SK-N-SH (cell line): ENCODE measurements at regions not wholly inside any gene's neighbourhood (a gene's known extent, or its start where the extent isn't known, plus 50 kb on each side); places are given as distances from the start of the nearest gene placed in this dataset.

Experiments used
- CTCF ChIA-PET: fragments of 300-600, 350-600 bp; formaldehyde crosslinking; extraction: SDS; loops from one replicate; lab custom pipeline; 2021; lab: Yijun Ruan, JAX
- POLR2A ChIA-PET: fragments of 350-600 bp; sonication (Branson Sonifier 250); formaldehyde crosslinking; extraction: SDS; loops from one replicate; lab custom pipeline; 2020; ENCODE audit warnings: antibody characterized with exemption, inconsistent platforms; lab: Yijun Ruan, JAX
- DNase-seq: peaks from one replicate; pipeline ENCODE4 v3.0.0; 2012
- H2AFZ ChIP-seq: fragments of 200-600 bp; sonication (generic); 2 replicates; pipeline ENCODE4 v1.8.1; 2016; ENCODE audit warnings: antibody characterized with exemption, mild to moderate bottlenecking, low read depth
- H3F3A ChIP-seq: fragments of 200-600 bp; sonication (generic); replicated peaks from 2 replicates; pipeline ENCODE3; 2016; ENCODE audit warnings: antibody characterized with exemption, mild to moderate bottlenecking; ENCODE audit not compliant: insufficient read depth
- H3K27ac ChIP-seq, 2 experiments: fragments of 200-500 bp in 1 of 2; fragments of 200-600 bp in 1 of 2; sonication (Bioruptor generic) in 1 of 2; sonication (generic), shearing (Covaris generic) in 1 of 2; 2 replicates each; pipeline versions ENCODE4 v1.5.1 to v1.6.1; 2014 to 2016; ENCODE audit warnings: low read depth in 2 of 2, inconsistent platforms in 1 of 2, low read length in 1 of 2, mild to moderate bottlenecking in 1 of 2, mixed read lengths in 1 of 2
- H3K27me3 ChIP-seq: fragments of 200-600 bp; sonication (generic), shearing (Covaris generic); 2 replicates; pipeline ENCODE4 v1.6.1; 2016; ENCODE audit warnings: mixed run types; ENCODE audit not compliant: insufficient read depth
- H3K36me3 ChIP-seq, 2 experiments: fragments of 200-500 bp in 1 of 2; fragments of 200-600 bp in 1 of 2; sonication (Bioruptor generic) in 1 of 2; sonication (generic) in 1 of 2; replicated peaks in 1 of 2; 2 replicates each; pipeline versions ENCODE3 to v1.5.1; 2014 to 2016; ENCODE audit warnings: low read length in 1 of 2, mild to moderate bottlenecking in 1 of 2; ENCODE audit not compliant: insufficient read depth in 2 of 2, control insufficient read depth in 1 of 2
- H3K4me1 ChIP-seq, 2 experiments: fragments of 200-500 bp in 1 of 2; fragments of 200-600 bp in 1 of 2; sonication (Bioruptor generic) in 1 of 2; sonication (generic), shearing (Covaris generic) in 1 of 2; 2 replicates each; pipeline versions ENCODE4 v1.5.1 to v1.6.1; 2014 to 2016; ENCODE audit warnings: low read depth in 1 of 2, low read length in 1 of 2, mixed run types in 1 of 2; ENCODE audit not compliant: insufficient read depth in 2 of 2, control insufficient read depth in 1 of 2
- H3K4me2 ChIP-seq: fragments of 200-600 bp; sonication (generic), shearing (Covaris generic); 2 replicates; pipeline ENCODE4 v1.6.1; 2017; ENCODE audit warnings: mixed run types
- H3K4me3 ChIP-seq, 2 experiments: fragments of 200-500 bp in 1 of 2; fragments of 200-600 bp in 1 of 2; sonication (Bioruptor generic) in 1 of 2; sonication (generic), shearing (Covaris generic) in 1 of 2; 2 replicates each; pipeline versions ENCODE4 v1.5.1 to v1.8.1; 2014 to 2016; ENCODE audit warnings: low read depth in 2 of 2, inconsistent platforms in 1 of 2, low read length in 1 of 2, mild to moderate bottlenecking in 1 of 2, mixed read lengths in 1 of 2, moderate library complexity in 1 of 2
- H3K79me2 ChIP-seq: fragments of 200-600 bp; sonication (generic); 2 replicates; pipeline ENCODE4 v1.8.1; 2017; ENCODE audit warnings: mild to moderate bottlenecking; ENCODE audit not compliant: insufficient read depth
- H3K9ac ChIP-seq: fragments of 200-600 bp; sonication (generic); 2 replicates; pipeline ENCODE4 v1.6.1; 2017; ENCODE audit warnings: mixed run types
- H3K9me2 ChIP-seq: fragments of 200-600 bp; sonication (generic); 2 replicates; pipeline ENCODE4 v1.6.1; 2017; ENCODE audit warnings: mixed run types
- H3K9me3 ChIP-seq: fragments of 200-600 bp; sonication (generic); 2 replicates; pipeline ENCODE4 v1.6.1; 2017; ENCODE audit warnings: mixed run types, mild to moderate bottlenecking, moderate library complexity
- H4K20me1 ChIP-seq: fragments of 200-600 bp; sonication (generic); 2 replicates; pipeline ENCODE4 v1.6.1; 2017; ENCODE audit warnings: mild to moderate bottlenecking, mixed run types; ENCODE audit not compliant: insufficient read depth
- ELF1 ChIP-seq: IDR thresholded peaks from 2 replicates; pipeline ENCODE4 v1.4.0; 2012
- EP300 ChIP-seq, 2 experiments: IDR thresholded peaks; 2 replicates each; pipeline versions ENCODE4 v1.4.0 to v1.6.1; 2012; ENCODE audit warnings: borderline replicate concordance in 1 of 2, low read depth in 1 of 2, low read length in 1 of 2
- FOSL2 ChIP-seq: IDR thresholded peaks from 2 replicates; pipeline ENCODE4 v1.4.0; 2012; ENCODE audit warnings: low read depth, mild to moderate bottlenecking, moderate library complexity, borderline replicate concordance
- FOXM1 ChIP-seq: IDR thresholded peaks from 2 replicates; pipeline ENCODE4 v1.4.0; 2012; ENCODE audit warnings: low read depth, mild to moderate bottlenecking
- GABPA ChIP-seq: IDR thresholded peaks from 2 replicates; pipeline ENCODE4 v1.4.0; 2012; ENCODE audit warnings: low read depth, mild to moderate bottlenecking
- GATA2 ChIP-seq: sonication (generic); formaldehyde crosslinking; IDR thresholded peaks from 2 replicates; pipeline ENCODE4 v1.5.0; 2020; ENCODE audit warnings: mild to moderate bottlenecking, missing genetic modification reagents
- IRF3 ChIP-seq: fragments of 150-350 bp; IDR thresholded peaks from 2 replicates; pipeline ENCODE4 v1.6.1; 2016; ENCODE audit warnings: mild to moderate bottlenecking, low read depth, low read length
- MEF2A ChIP-seq: IDR thresholded peaks from 2 replicates; pipeline ENCODE4 v1.4.0; 2012; ENCODE audit warnings: low read depth, borderline replicate concordance
- NFIC ChIP-seq: IDR thresholded peaks from 2 replicates; pipeline ENCODE4 v1.4.0; 2012; ENCODE audit warnings: borderline replicate concordance
- POLR2AphosphoS5 ChIP-seq: IDR thresholded peaks from 2 replicates; pipeline ENCODE4 v1.6.1; 2012; ENCODE audit warnings: low read depth, low read length
- RAD21 ChIP-seq: IDR thresholded peaks from 2 replicates; pipeline ENCODE4 v1.6.1; 2012; ENCODE audit warnings: mild to moderate bottlenecking, low read length
- RCOR1 ChIP-seq: fragments of 150-350 bp; IDR thresholded peaks from 2 replicates; pipeline ENCODE4 v1.6.1; 2017; ENCODE audit warnings: antibody characterized with exemption, low read length
- REST ChIP-seq: IDR thresholded peaks from 2 replicates; pipeline ENCODE4 v1.6.1; 2012; ENCODE audit warnings: mild to moderate bottlenecking, low read depth, low read length, moderate library complexity
- RFX5 ChIP-seq: IDR thresholded peaks from 2 replicates; pipeline ENCODE4 v1.6.1; 2012; ENCODE audit warnings: mild to moderate bottlenecking, improper control_type of control experiment, low read length
- RXRA ChIP-seq: IDR thresholded peaks from 2 replicates; pipeline ENCODE4 v1.4.0; 2012; ENCODE audit warnings: low read depth, mild to moderate bottlenecking, borderline replicate concordance
- SIN3A ChIP-seq: IDR thresholded peaks from 2 replicates; pipeline ENCODE4 v1.6.1; 2012; ENCODE audit warnings: low read depth, mild to moderate bottlenecking, low read length, moderate library complexity, borderline replicate concordance
- TEAD4 ChIP-seq: IDR thresholded peaks from 2 replicates; pipeline ENCODE4 v1.4.0; 2012; ENCODE audit warnings: mild to moderate bottlenecking, borderline replicate concordance; ENCODE audit not compliant: insufficient read depth
- WGBS: methylation state at CpG from one replicate; pipeline ENCODE4 v1.1.6; 2017; ENCODE audit warnings: low lambda C conversion rate; 5-methylcytosine and 5-hydroxymethylcytosine counted together

DNA sequence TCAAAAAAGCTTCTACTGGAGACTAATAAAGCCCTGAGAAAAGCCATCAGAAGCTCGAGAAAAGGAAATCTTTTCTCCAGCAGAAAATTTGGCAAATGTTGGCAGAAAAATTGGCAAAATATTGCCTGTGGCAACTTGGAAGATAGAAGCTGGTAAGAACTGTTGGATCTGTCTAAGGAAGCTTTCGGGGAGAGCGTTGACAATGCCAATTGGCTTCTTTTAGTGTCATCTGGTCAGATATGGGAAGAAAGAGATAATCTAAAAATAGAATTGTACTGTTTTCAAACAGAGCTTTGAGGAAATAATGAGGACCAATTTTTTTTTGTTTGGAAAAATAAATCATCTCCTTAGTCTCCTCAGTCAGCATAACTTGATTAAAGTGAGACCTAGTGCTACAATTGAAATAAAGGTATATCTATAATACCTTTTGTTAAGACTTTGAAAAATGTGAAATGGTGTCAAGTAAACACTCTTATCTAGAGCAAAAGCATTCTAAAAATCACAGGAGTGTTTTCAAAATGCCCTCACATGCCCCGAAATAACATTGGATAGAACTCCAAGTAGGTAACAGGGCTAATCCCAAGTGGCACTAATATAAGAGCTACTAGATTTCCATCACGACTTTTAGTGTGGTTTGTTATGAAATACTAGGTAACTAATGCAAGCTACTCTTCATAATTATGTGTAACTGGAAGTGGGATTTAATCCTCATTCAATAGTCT lies 882.2 kb upstream of the B3GALT2 start:
- 21% methylated on average over 5 of the region's 5 CpGs for WGBS
- Histone ChIP-seq H2AFZ (no peak overlapping the region), H3K9ac (no peak overlapping the region), H3K9me3 (no peaks in the 10 kb centered on the region), H3K36me3 (no peaks in the 10 kb centered on the region), H3K4me2 (no peak overlapping the region), H3K9me2 (no peaks in the 10 kb centered on the region), H4K20me1 (no peaks in the 10 kb centered on the region), H3K27ac (no peak overlapping the region), H3K4me1 (peaks cover 0 to 6% of the 10 kb centered on the region in 2 experiments; a peak in 2 of 4 replicates), H3K4me3 (no peak overlapping the region), H3K27me3 (no peaks in the 10 kb centered on the region), H3F3A (no peaks in the 10 kb centered on the region), H3K79me2 (no peaks in the 10 kb centered on the region)
- CTCF ChIA-PET, result interaction anchor here (0.9 kb wide), 1 partner anchor 8 kb away, joined by 3 read pairs; no protein-coding TSS in a partner anchor
- TF ChIP-seq ELF1 (no peak), TEAD4 (no peak), IRF3 (no peak), GABPA (no peak), NFIC (no peak), MEF2A (no peak), SIN3A (no peak), RFX5 (no peak), FOXM1 (no peak), RXRA (no peak), RCOR1 (no peak), GATA2 (CRISPR knock-in tag) (no peak)
- POLR2A ChIA-PET, result no interaction called here
- no peak for DNase-seq

DNA sequence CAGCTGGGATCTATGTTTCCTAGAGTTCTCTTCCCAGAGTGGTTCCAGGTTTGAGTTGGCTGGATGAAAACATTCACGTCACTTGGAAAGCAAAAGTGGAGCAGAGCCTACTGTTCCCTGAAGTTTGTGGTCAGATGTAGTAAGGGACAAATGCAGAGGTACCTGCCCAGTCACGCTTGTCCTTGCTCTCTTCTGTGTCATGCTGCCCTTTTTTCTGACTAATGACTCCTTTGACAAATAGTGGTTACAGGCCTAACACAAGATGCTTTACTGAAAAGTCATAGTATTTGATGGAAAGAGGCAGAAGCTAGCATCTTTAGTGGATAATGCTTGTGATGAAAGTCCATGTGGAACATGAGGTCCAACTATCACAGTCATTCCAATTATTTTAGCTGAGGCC lies 881.4 kb upstream of the B3GALT2 start:
- ChIA-PET POLR2A (no interaction called here), CTCF (interaction anchor here (0.9 kb wide), 1 partner anchor 9 kb away, joined by 3 read pairs; no protein-coding TSS in a partner anchor)
- Histone ChIP-seq H3K27me3 (no peaks in the 10 kb centered on the region), H3K27ac (no peak overlapping the region), H3K9me2 (no peaks in the 10 kb centered on the region), H4K20me1 (no peaks in the 10 kb centered on the region), H3K9ac (no peak overlapping the region), H3K79me2 (no peaks in the 10 kb centered on the region), H3K9me3 (no peaks in the 10 kb centered on the region), H3F3A (no peaks in the 10 kb centered on the region), H3K4me2 (no peak overlapping the region), H3K36me3 (no peaks in the 10 kb centered on the region), H3K4me3 (no peak overlapping the region), H2AFZ (no peak overlapping the region), H3K4me1 (peaks cover 0 to 6% of the 10 kb centered on the region in 2 experiments; a peak in 2 of 4 replicates)
- 44% methylated on average over 2 of the region's 2 CpGs for WGBS
- TF ChIP-seq RCOR1 (no peak), RAD21 (no peak), POLR2AphosphoS5 (no peak), EP300 (IDR thresholded peaks at IDR 0.05; ENCODE audit: borderline replicate concordance in 1 of 2, low read depth in 1 of 2, low read length in 1 of 2) (no peak), SIN3A (no peak), FOSL2 (no peak), REST (no peak)
- no peak for DNase-seq
